NCI-H2196 treated with DMSO at 0.1 percent for 48 hours (cell line): ENCODE measurements at regions not wholly inside any gene's neighbourhood (a gene's known extent, or its start where the extent isn't known, plus 50 kb on each side); places are given as distances from the start of the nearest gene placed in this dataset.

Experiments
- DNase-seq: peaks from one replicate; lab custom pipeline; 2025; ENCODE audit not compliant: unreplicated experiment; lab: John Stamatoyannopoulos, UW

- no peak for DNase-seq
Observed at GRCh38 chr12:114968727-114969126, 284.8 kb upstream of the TBX3 start.

GRCh38 chr12:114967151-114967550 is 283.2 kb upstream of the TBX3 start:
- DNase-seq: no peak

GRCh38 chr12:114964841-114965240 is 280.9 kb upstream of the TBX3 start:
- no peak for DNase-seq

GRCh38 chr12:114963846-114964245 is 279.9 kb upstream of the TBX3 start:
- DNase-seq: no peak

- no peak for DNase-seq
Observed at GRCh38 chr12:114961491-114961890, 277.5 kb upstream of the TBX3 start.

GRCh38 chr12:114958538-114958937 is 274.6 kb upstream of the TBX3 start:
- no peak for DNase-seq

GRCh38 chr12:114957225-114957624 is 273.2 kb upstream of the TBX3 start:
- no peak for DNase-seq

- no peak for DNase-seq
Observed at GRCh38 chr12:114955414-114956014, 271.5 kb upstream of the TBX3 start.

- no peak for DNase-seq
Observed at GRCh38 chr12:114954511-114955055, 270.6 kb upstream of the TBX3 start.

GRCh38 chr12:114952573-114953271 is 268.7 kb upstream of the TBX3 start:
- DNase-seq: no peak

- DNase-seq: no peak
Observed at GRCh38 chr12:114949058-114949820, 265.3 kb upstream of the TBX3 start.

- DNase-seq: no peak
Observed at GRCh38 chr12:114945351-114945750, 261.4 kb upstream of the TBX3 start.

GRCh38 chr12:114944736-114945135 is 260.8 kb upstream of the TBX3 start:
- no peak for DNase-seq

GRCh38 chr12:114943601-114944000 is 259.6 kb upstream of the TBX3 start:
- DNase-seq: no peak

- DNase-seq: no peak
Observed at GRCh38 chr12:114938487-114939210, 254.7 kb upstream of the TBX3 start.

GRCh38 chr12:114936148-114937079 is 252.4 kb upstream of the TBX3 start:
- DNase-seq: no peak

GRCh38 chr12:114935658-114936057 is 251.7 kb upstream of the TBX3 start:
- DNase-seq: no peak

- DNase-seq: no peak
Observed at GRCh38 chr12:114933428-114934160, 249.6 kb upstream of the TBX3 start.

GRCh38 chr12:114932806-114933205 is 248.8 kb upstream of the TBX3 start:
- no peak for DNase-seq
